Stomach (tissue), 8 donors: ENCODE measurements at regions not wholly inside any gene's neighbourhood (a gene's known extent, or its start where the extent isn't known, plus 50 kb on each side); places are given as distances from the start of the nearest gene placed in this dataset.

Experiments
- DNase-seq, 2 donors: peaks; one replicate each; pipeline versions ENCODE4 v3.0.0 to v3.0.0-alpha.2; 2013 to 2019
- H3K27ac ChIP-seq, 5 donors: fragments of 200-600 bp in 4 of 5; sonication (generic) in 4 of 5; one replicate each; pipeline ENCODE4 v1.5.1; 2013 to 2019; ENCODE audit warnings: mild to moderate bottlenecking in 1 of 5, moderate library complexity in 1 of 5
- H3K27me3 ChIP-seq, 3 donors: fragments of 200-600 bp; sonication (generic); one replicate each; pipeline ENCODE4 v1.5.1; 2017 to 2019; ENCODE audit warnings: mixed run types in 1 of 3
- H3K36me3 ChIP-seq, 4 donors: fragments of 200-600 bp; sonication (generic); 1 replicate in 3 of 4; 2 replicates in 1 of 4; pipeline ENCODE4 v1.5.1; 2016 to 2019
- H3K4me1 ChIP-seq, 4 donors: fragments of 200-600 bp; sonication (generic); one replicate each; pipeline ENCODE4 v1.5.1; 2016 to 2019
- H3K4me3 ChIP-seq, 4 donors: fragments of 200-600 bp; sonication (generic) in 3 of 4; one replicate each; pipeline ENCODE4 v1.5.1; 2016 to 2019; ENCODE audit warnings: mild to moderate bottlenecking in 1 of 4
- H3K9me3 ChIP-seq, 4 donors: fragments of 200-600 bp; sonication (generic); one replicate each; pipeline ENCODE4 v1.5.1; 2016 to 2019
- CTCF ChIP-seq, 7 experiments: fragments of 450-650 bp in 4 of 7; fragments of 200-600 bp in 3 of 7; sonication (generic) in 3 of 7; IDR thresholded peaks; one replicate each; pipeline ENCODE4 v1.5.1; 2016 to 2019; ENCODE audit warnings: antibody characterized with exemption in 7 of 7, control low read depth in 2 of 7, mild to moderate bottlenecking in 1 of 7
- EP300 ChIP-seq: sonication (generic); formaldehyde crosslinking; IDR thresholded peaks from one replicate; pipeline ENCODE4 v1.6.1; 2017; ENCODE audit warnings: antibody characterized with exemption
- POLR2A ChIP-seq, 4 donors: fragments of 450-650 bp; IDR thresholded peaks; one replicate each; pipeline ENCODE4 v1.6.1; 2016; ENCODE audit warnings: antibody characterized with exemption in 4 of 4, control low read depth in 2 of 4, mild to moderate bottlenecking in 1 of 4, moderate library complexity in 1 of 4
- POLR2AphosphoS5 ChIP-seq, 3 donors: sonication (generic); formaldehyde crosslinking; IDR thresholded peaks; one replicate each; pipeline ENCODE4 v1.6.1; 2016; ENCODE audit warnings: antibody characterized with exemption in 3 of 3
- WGBS, 5 donors: extraction: QIAGEN DNeasy Blood & Tissue Kit in 3 of 5; methylation state at CpG; one replicate each; pipeline versions ENCODE4 v1.1.5 to v1.1.7; 2013 to 2018; 5-methylcytosine and 5-hydroxymethylcytosine counted together
- intact Hi-C: fragments of 100-400 bp; cut with DNase I; formaldehyde crosslinking; loops from one replicate; pipeline ENCODE4 v1.15.1; 2023; ENCODE audit warnings: low total_unique reads
- donor health status: healthy with polysubstance abuse.
- donor health status: Bipolar disorder and iron deficiency.
- donor health status: healthy.

DNA sequence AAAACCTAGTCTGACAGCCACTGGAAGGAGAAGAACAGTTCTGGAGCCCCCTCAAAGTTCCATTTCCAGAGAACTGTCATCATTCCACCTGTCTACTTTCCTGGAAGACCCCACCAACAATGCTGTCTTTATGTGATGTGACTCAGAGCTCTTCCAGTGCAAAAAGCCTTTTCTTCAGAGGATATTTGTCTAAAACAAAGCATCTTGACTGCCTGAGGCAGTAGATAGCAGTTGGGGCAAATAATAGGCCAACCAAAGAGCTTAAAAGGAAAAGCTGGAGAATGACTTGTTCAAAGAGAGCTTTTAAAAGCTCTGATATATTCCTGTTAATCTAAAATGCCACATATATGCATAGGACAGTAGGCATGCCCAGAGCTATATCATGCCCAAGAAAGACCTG, 62.6 kb downstream of the MIS18A start:
- intact Hi-C loops: no loop called here
- no peak overlapping the region for H3K4me3 ChIP-seq
- no peak for DNase-seq
- no peak for TF ChIP-seq POLR2AphosphoS5 (IDR thresholded peaks at IDR 0.05)
- TF ChIP-seq EP300: no peak
- no peak for TF ChIP-seq POLR2A (IDR thresholded peaks at IDR 0.05)
- no peak for TF ChIP-seq CTCF (IDR thresholded peaks at IDR 0.05)
- no peaks in the 10 kb centered on the region for H3K4me1 ChIP-seq
- peaks cover 0 to 12% (median 1%) of the 10 kb centered on the region in 4 donors for H3K9me3 ChIP-seq
- H3K36me3 ChIP-seq: no peaks in the 10 kb centered on the region
- H3K27ac ChIP-seq: no peak overlapping the region
- no peaks in the 10 kb centered on the region for H3K27me3 ChIP-seq

DNA sequence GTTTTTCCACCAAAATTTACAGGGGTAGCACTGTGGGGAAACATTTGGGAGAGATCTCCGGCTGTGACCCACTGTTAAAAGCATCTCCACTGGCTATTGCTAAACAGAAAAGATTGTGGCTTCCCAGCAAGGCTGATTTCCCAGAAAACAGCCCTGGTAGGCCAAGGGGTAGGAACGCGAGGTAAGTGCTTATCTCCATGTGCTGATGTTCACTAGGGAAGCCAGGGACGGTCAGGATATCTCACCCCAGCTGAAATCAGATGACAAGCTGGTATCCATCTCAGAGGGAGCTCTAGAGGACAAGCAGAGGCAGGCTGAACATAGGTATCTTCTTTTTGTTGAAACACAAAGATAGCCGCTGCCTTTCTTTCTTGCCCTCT, 63.6 kb downstream of the MIS18A start:
- no peak for TF ChIP-seq POLR2AphosphoS5 (IDR thresholded peaks at IDR 0.05)
- Histone ChIP-seq H3K27me3 (no peaks in the 10 kb centered on the region), H3K27ac (no peak overlapping the region), H3K4me1 (no peaks in the 10 kb centered on the region), H3K9me3 (peaks cover 0 to 9% (median 0%) of the 10 kb centered on the region in 4 donors), H3K4me3 (no peak overlapping the region), H3K36me3 (no peaks in the 10 kb centered on the region)
- intact Hi-C loops: no loop called here
- no peak for DNase-seq
- 65 to 74% (median 69%) methylated on average over 5 of the region's 5 CpGs for WGBS, 5 donors

DNA sequence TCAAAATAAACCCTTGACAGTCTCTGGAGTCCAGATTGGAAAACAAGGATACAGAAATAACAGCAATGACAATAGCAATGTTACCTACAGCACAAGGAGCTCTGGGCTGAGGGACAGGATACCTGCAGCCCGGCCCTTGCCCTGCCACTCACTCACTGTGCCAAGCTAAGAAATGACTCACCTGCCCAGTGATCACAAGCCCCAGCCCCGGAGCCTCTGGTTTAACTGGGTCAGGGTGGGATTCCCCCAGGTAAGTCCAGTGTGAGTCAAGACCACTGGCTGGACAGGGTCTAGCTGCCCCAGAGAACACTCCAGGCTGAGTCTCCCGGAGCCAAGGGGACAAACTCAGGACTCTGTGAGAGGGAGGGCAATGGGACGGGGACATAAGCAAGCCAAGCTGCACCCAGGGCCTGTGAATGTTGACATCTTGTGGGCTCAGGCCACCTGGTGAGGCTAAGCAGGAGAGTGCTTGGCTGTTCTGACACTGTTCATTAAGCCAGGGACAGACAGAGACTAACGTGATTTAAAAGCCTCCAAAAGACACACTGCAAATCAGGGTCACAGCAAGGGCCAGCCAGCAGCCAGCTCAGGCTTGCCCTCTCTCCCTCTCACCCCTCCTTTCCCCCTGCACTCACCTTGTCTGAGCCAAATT, 64.1 kb downstream of the MIS18A start:
- no peak for DNase-seq
- Histone ChIP-seq H3K27ac (no peak overlapping the region), H3K4me3 (no peak overlapping the region), H3K36me3 (no peaks in the 10 kb centered on the region), H3K9me3 (peaks cover 0 to 6% (median 0%) of the 10 kb centered on the region in 4 donors), H3K4me1 (no peaks in the 10 kb centered on the region), H3K27me3 (no peaks in the 10 kb centered on the region)
- intact Hi-C loops: no loop called here
- WGBS, 5 donors: 60 to 69% (median 65%) methylated on average over 5 of the region's 5 CpGs
- TF ChIP-seq POLR2A (IDR thresholded peaks at IDR 0.05): no peak
- TF ChIP-seq CTCF (IDR thresholded peaks at IDR 0.05): no peak
- no peak for TF ChIP-seq POLR2AphosphoS5 (IDR thresholded peaks at IDR 0.05)
- TF ChIP-seq EP300: no peak

- H3K4me3 ChIP-seq: no peak overlapping the region
- DNase-seq: no peak
- TF ChIP-seq POLR2A (IDR thresholded peaks at IDR 0.05): no peak
- no peak for TF ChIP-seq EP300
- TF ChIP-seq POLR2AphosphoS5 (IDR thresholded peaks at IDR 0.05): no peak
- TF ChIP-seq CTCF (IDR thresholded peaks at IDR 0.05): no peak
- no peaks in the 10 kb centered on the region for H3K9me3 ChIP-seq
- H3K27ac ChIP-seq: no peak overlapping the region
- WGBS, 5 donors: 55 to 65% (median 57%) methylated on average over 4 of the region's 4 CpGs
- intact Hi-C loops: no loop called here
- peaks cover 0 to 6% (median 0%) of the 10 kb centered on the region in 4 donors for H3K4me1 ChIP-seq
- no peaks in the 10 kb centered on the region for H3K27me3 ChIP-seq
- no peaks in the 10 kb centered on the region for H3K36me3 ChIP-seq
These were observed 66.7 kb downstream of the MIS18A start for GRCh38 chr21:32212116-32212515.

DNA sequence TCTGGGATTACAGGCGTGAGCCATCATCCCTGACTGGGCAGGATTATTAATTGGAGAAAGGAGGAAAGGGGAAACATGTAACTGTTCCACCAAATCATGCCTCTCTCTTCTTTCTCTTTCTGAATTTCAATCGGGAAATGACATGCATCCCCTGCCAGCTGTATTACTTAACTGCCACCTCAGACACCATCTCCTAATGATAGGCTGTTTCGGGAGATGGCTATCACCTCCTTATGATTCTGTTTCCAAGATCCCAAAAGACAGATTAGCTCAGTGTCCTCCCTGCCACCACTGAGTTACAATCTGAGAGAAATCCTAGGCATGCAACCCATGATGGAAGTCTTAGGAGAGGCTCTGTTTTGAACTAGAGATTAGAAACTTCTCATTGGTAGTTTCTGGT, 67.5 kb downstream of the MIS18A start:
- WGBS, 5 donors: 76 to 94% (median 87%) methylated on average over 3 of the region's 3 CpGs
- intact Hi-C loops: no loop called here
- no peak for TF ChIP-seq POLR2A (IDR thresholded peaks at IDR 0.05)
- no peak for TF ChIP-seq POLR2AphosphoS5 (IDR thresholded peaks at IDR 0.05)
- no peaks in the 10 kb centered on the region for H3K9me3 ChIP-seq
- H3K4me3 ChIP-seq: no peak overlapping the region
- H3K27me3 ChIP-seq: no peaks in the 10 kb centered on the region
- no peak for DNase-seq
- H3K36me3 ChIP-seq: no peaks in the 10 kb centered on the region
- no peak overlapping the region for H3K27ac ChIP-seq
- H3K4me1 ChIP-seq: peaks cover 0 to 10% (median 0%) of the 10 kb centered on the region in 4 donors
